Left hindlimb (tissue), 1 donor: ENCODE measurements at regions not wholly inside any gene's neighbourhood (a gene's known extent, or its start where the extent isn't known, plus 50 kb on each side); places are given as distances from the start of the nearest gene placed in this dataset.
"Not testable (repeated sequence)": the region's sequence is repeated elsewhere in the genome, so short reads cannot be mapped to it uniquely, and the experiment has no call there.

Experiments
- DNase-seq: peaks from one replicate; pipeline ENCODE4 v3.0.0-alpha.2; 2018

- no peak for DNase-seq
Measured at GRCh38 chr16:47851146-47851545, 304.6 kb downstream of the ABCC12 start.

GRCh38 chr16:47849736-47850135, 306.1 kb downstream of the ABCC12 start:
- DNase-seq, result no peak

GRCh38 chr16:47848421-47849109, 307.2 kb downstream of the ABCC12 start:
- no peak for DNase-seq

GRCh38 chr16:47847220-47847970, 308.4 kb downstream of the ABCC12 start:
- DNase-seq, result no peak

GRCh38 chr16:47834485-47835024, 321.2 kb downstream of the ABCC12 start:
- DNase-seq, result no peak

- no peak for DNase-seq
Measured at GRCh38 chr16:47833771-47834170, 322.0 kb downstream of the ABCC12 start.

GRCh38 chr16:47829850-47830600, 325.8 kb downstream of the ABCC12 start:
- no peak for DNase-seq

- no peak for DNase-seq
Measured at GRCh38 chr16:47826070-47826469, 329.7 kb downstream of the ABCC12 start.

- DNase-seq, result no peak
Measured at GRCh38 chr16:47817048-47817447, 338.7 kb downstream of the ABCC12 start.

GRCh38 chr16:47816511-47816910, 339.3 kb downstream of the ABCC12 start:
- DNase-seq, result no peak

GRCh38 chr16:47815655-47816054, 340.1 kb downstream of the ABCC12 start:
- no peak for DNase-seq

- DNase-seq, result not testable (repeated sequence)
Measured at GRCh38 chr16:47811758-47812157, 344.0 kb downstream of the ABCC12 start.

GRCh38 chr16:47806309-47806847, 345.2 kb downstream of the PHKB start:
- DNase-seq, result no peak

GRCh38 chr16:47787696-47788095, 326.6 kb downstream of the PHKB start:
- no peak for DNase-seq

GRCh38 chr16:47781673-47782072, 320.5 kb downstream of the PHKB start:
- no peak for DNase-seq

GRCh38 chr16:47780213-47780875, 319.2 kb downstream of the PHKB start:
- no peak for DNase-seq

GRCh38 chr16:47779201-47780016, 318.3 kb downstream of the PHKB start:
- DNase-seq, result no peak

GRCh38 chr16:47778106-47778801, 317.1 kb downstream of the PHKB start:
- DNase-seq, result no peak

- DNase-seq, result no peak
Measured at GRCh38 chr16:47777220-47777619, 316.1 kb downstream of the PHKB start.

GRCh38 chr16:47774661-47775060, 313.5 kb downstream of the PHKB start:
- DNase-seq, result no peak

- no peak for DNase-seq
Measured at GRCh38 chr16:47753659-47754058, 292.5 kb downstream of the PHKB start.
